Hepatocyte (in vitro differentiated cells): ENCODE measurements at regions not wholly inside any gene's neighbourhood (a gene's known extent, or its start where the extent isn't known, plus 50 kb on each side); places are given as distances from the start of the nearest gene placed in this dataset.
A peak's percentile ranks its signal among the peaks of the same experiment; 100 is the strongest.

Experiments used
- DNase-seq: peaks from one replicate; pipeline ENCODE4 v3.0.0-alpha.2; 2016; ENCODE audit warnings: low spot score
- H2AFZ ChIP-seq: fragments of 200-600 bp; sonication (generic); 2 replicates; pipeline ENCODE4 v1.6.0; 2016; ENCODE audit warnings: antibody characterized with exemption, mild to moderate bottlenecking
- H3K27ac ChIP-seq: fragments of 200-600 bp; sonication (generic); 2 replicates; pipeline ENCODE4 v1.5.1; 2016; ENCODE audit warnings: mild to moderate bottlenecking
- H3K27me3 ChIP-seq: fragments of 200-600 bp; sonication (generic); 2 replicates; pipeline ENCODE4 v1.6.1; 2016
- H3K36me3 ChIP-seq: fragments of 200-600 bp; sonication (generic); replicated peaks from 2 replicates; pipeline ENCODE4 v1.5.1; 2016; ENCODE audit warnings: low read depth; ENCODE audit not compliant: insufficient read depth
- H3K4me1 ChIP-seq: fragments of 200-600 bp; sonication (generic); 2 replicates; pipeline ENCODE4 v1.5.1; 2016; ENCODE audit warnings: mild to moderate bottlenecking, moderate library complexity; ENCODE audit not compliant: insufficient read depth
- H3K4me2 ChIP-seq: fragments of 200-600 bp; sonication (generic); 2 replicates; pipeline ENCODE4 v1.6.0; 2016
- H3K4me3 ChIP-seq: fragments of 200-600 bp; sonication (generic); 2 replicates; pipeline ENCODE4 v1.5.1; 2016; ENCODE audit warnings: mild to moderate bottlenecking
- H3K79me2 ChIP-seq: fragments of 200-600 bp; sonication (generic); 2 replicates; pipeline ENCODE4 v1.6.0; 2017; ENCODE audit warnings: mild to moderate bottlenecking
- H3K9me2 ChIP-seq: fragments of 200-600 bp; sonication (generic); replicated peaks from 2 replicates; pipeline ENCODE4 v1.6.0; 2017; ENCODE audit warnings: mild to moderate bottlenecking; ENCODE audit not compliant: insufficient read depth
- H3K9me3 ChIP-seq: fragments of 200-600 bp; sonication (generic); 2 replicates; pipeline ENCODE4 v1.5.1; 2016; ENCODE audit warnings: low read depth, mild to moderate bottlenecking
- H4K20me1 ChIP-seq: fragments of 200-600 bp; sonication (generic); 2 replicates; pipeline ENCODE4 v1.6.0; 2016; ENCODE audit warnings: mild to moderate bottlenecking; ENCODE audit not compliant: insufficient read depth, poor library complexity, severe bottlenecking
- EZH2 ChIP-seq: fragments of 200-600 bp; sonication (generic); IDR thresholded peaks from 2 replicates; pipeline ENCODE4 v1.6.1; 2016; ENCODE audit warnings: antibody characterized with exemption, mild to moderate bottlenecking, borderline replicate concordance
- EZH2phosphoT487 ChIP-seq: fragments of 200-600 bp; sonication (generic); IDR thresholded peaks from one replicate; pipeline ENCODE4 v1.6.1; 2018; ENCODE audit warnings: antibody characterized with exemption, mild to moderate bottlenecking, low read depth, moderate library complexity; ENCODE audit not compliant: unreplicated experiment, severe bottlenecking
- WGBS: methylation state at CpG from one replicate; pipeline ENCODE4 v1.1.6; 2016; ENCODE audit warnings: low lambda C conversion rate; ENCODE audit errors: missing lambda C conversion rate; 5-methylcytosine and 5-hydroxymethylcytosine counted together
- TF ChIP-seq, protein P1 (sequence below): fragments of 200-600 bp; sonication (generic); IDR thresholded peaks from 2 replicates; pipeline ENCODE4 v1.5.1; 2016; ENCODE audit warnings: antibody characterized with exemption, mild to moderate bottlenecking; ENCODE audit not compliant: poor library complexity

DNA sequence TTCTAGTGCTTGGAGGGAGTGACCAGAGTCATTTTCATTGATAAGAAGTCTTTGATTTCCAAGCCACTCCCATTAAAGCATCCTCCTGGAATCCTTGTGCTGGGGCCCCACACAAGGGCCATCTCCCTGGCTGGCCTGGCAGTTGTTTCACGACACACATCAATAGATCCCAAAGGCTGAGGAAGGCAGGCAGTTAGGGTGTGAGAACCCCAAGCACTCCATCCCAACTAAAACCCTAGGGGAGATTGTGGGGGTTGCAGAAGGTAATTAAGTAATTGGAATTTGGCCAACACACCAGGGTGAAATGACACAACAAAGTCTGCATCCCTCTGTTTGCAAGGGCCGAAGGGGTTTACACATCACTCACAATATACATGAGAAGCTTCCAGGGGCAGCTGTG, 578.1 kb upstream of the SYT4 start:
- H3K9me2 ChIP-seq, result no peaks in the 10 kb centered on the region
- H3K4me3 ChIP-seq, result no peak overlapping the region
- no peaks in the 10 kb centered on the region for H3K27me3 ChIP-seq
- no peaks in the 10 kb centered on the region for H4K20me1 ChIP-seq
- no peaks in the 10 kb centered on the region for H3K79me2 ChIP-seq
- no peaks in the 10 kb centered on the region for H3K4me1 ChIP-seq
- TF ChIP-seq EZH2 (no peak), EZH2phosphoT487 (no peak)
- TF ChIP-seq, protein P1, sequence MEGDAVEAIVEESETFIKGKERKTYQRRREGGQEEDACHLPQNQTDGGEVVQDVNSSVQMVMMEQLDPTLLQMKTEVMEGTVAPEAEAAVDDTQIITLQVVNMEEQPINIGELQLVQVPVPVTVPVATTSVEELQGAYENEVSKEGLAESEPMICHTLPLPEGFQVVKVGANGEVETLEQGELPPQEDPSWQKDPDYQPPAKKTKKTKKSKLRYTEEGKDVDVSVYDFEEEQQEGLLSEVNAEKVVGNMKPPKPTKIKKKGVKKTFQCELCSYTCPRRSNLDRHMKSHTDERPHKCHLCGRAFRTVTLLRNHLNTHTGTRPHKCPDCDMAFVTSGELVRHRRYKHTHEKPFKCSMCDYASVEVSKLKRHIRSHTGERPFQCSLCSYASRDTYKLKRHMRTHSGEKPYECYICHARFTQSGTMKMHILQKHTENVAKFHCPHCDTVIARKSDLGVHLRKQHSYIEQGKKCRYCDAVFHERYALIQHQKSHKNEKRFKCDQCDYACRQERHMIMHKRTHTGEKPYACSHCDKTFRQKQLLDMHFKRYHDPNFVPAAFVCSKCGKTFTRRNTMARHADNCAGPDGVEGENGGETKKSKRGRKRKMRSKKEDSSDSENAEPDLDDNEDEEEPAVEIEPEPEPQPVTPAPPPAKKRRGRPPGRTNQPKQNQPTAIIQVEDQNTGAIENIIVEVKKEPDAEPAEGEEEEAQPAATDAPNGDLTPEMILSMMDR, result no peak
- 68% methylated on average over 2 of the region's 2 CpGs for WGBS
- H3K4me2 ChIP-seq, result no peak overlapping the region
- no peak for DNase-seq
- no peaks in the 10 kb centered on the region for H3K36me3 ChIP-seq
- H3K27ac ChIP-seq, result no peak overlapping the region
- H2AFZ ChIP-seq, result no peak overlapping the region
- H3K9me3 ChIP-seq, result no peaks in the 10 kb centered on the region

DNA sequence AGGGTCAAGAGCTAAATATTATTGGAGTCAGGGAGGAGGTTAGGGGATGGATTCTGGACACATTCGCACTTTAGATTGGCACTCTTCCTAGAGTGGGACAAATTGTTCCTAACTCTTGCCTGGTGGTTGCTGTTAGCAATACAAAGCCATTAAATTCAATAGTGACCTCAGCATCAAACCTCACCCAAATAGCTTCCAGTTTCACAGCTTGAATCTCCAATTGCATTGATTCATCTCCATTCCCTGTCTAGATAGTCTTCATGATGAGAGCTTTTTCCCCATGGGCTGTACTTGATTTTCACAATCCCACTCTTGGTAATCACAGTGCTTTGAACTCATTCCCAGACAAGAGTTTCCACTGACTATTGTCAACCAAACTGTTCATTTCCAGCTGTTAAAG, 585.9 kb upstream of the SYT4 start:
- H3K4me2 ChIP-seq, result no peak overlapping the region
- H3K27ac ChIP-seq, result peak overlapping the region; percentile 2
- no peaks in the 10 kb centered on the region for H3K4me1 ChIP-seq
- TF ChIP-seq EZH2, result no peak
- no peak for TF ChIP-seq EZH2phosphoT487
- TF ChIP-seq, protein P1, result no peak
- no peaks in the 10 kb centered on the region for H3K9me3 ChIP-seq
- no peaks in the 10 kb centered on the region for H3K27me3 ChIP-seq
- H2AFZ ChIP-seq, result no peak overlapping the region
- no peaks in the 10 kb centered on the region for H3K79me2 ChIP-seq
- H3K36me3 ChIP-seq, result no peaks in the 10 kb centered on the region
- 82% methylated on average over 1 of the region's 1 CpG for WGBS
- H3K9me2 ChIP-seq, result no peaks in the 10 kb centered on the region
- H3K4me3 ChIP-seq, result no peak overlapping the region
- H4K20me1 ChIP-seq, result no peaks in the 10 kb centered on the region
- no peak for DNase-seq

DNA sequence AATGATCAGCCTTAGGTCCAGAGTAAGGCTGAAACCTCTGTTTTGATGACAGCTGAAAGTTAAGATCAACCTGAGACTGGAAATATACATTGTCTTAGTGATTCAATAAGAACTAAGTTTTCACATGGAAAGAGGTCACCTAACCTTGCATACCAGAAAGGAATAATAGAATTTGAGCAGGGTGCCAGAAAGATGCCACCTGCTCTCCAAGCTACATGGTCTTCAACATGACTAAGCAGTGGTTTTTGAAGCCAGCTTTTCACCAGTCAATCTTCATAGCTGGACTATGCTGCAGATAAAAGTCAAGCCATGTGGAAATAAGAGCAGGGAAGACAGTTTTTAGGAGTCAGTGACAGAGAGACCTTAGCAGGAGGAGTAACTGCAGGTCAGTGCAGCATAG, 589.4 kb upstream of the SYT4 start:
- Histone ChIP-seq H4K20me1 (no peaks in the 10 kb centered on the region), H2AFZ (no peak overlapping the region), H3K36me3 (no peaks in the 10 kb centered on the region), H3K4me3 (no peak overlapping the region), H3K4me2 (no peak overlapping the region), H3K4me1 (peaks cover 9% of the 10 kb centered on the region), H3K79me2 (no peaks in the 10 kb centered on the region), H3K27ac (no peak overlapping the region), H3K9me2 (no peaks in the 10 kb centered on the region), H3K27me3 (no peaks in the 10 kb centered on the region), H3K9me3 (no peaks in the 10 kb centered on the region)
- TF ChIP-seq EZH2, result no peak
- TF ChIP-seq EZH2phosphoT487, result no peak
- TF ChIP-seq, protein P1, result no peak
- DNase-seq, result no peak

DNA sequence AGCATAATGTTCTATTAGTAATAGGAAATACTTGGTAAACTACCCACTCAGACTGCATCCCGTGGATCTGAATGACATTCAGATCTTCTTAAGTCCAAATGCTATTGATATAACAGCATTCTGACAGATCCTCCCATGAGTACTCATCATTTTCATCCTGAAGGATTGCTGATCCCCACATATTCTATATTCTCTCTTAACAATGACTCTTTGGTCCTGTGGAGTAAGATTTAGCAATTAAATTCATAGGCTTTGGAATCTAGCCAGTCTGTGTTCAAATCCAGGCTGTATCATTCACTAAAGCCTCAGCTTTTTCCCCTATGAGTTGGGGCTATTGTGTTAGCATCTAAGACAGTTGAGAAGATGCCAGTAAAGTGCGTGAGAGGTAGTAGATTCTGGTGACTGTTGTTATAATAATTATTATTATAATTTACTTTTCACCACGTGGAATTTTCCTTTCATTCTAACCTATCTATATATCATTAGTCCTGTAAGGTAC, 591.3 kb upstream of the SYT4 start:
- no peaks in the 10 kb centered on the region for H3K9me3 ChIP-seq
- H3K36me3 ChIP-seq, result no peaks in the 10 kb centered on the region
- no peak overlapping the region for H3K27ac ChIP-seq
- no peak overlapping the region for H3K4me2 ChIP-seq
- DNase-seq, result no peak
- H3K9me2 ChIP-seq, result no peaks in the 10 kb centered on the region
- H2AFZ ChIP-seq, result no peak overlapping the region
- H3K4me1 ChIP-seq, result peaks cover 9% of the 10 kb centered on the region
- WGBS, result 79% methylated on average over 3 of the region's 3 CpGs
- H3K27me3 ChIP-seq, result no peaks in the 10 kb centered on the region
- no peaks in the 10 kb centered on the region for H4K20me1 ChIP-seq
- no peak for TF ChIP-seq EZH2
- no peaks in the 10 kb centered on the region for H3K79me2 ChIP-seq
- no peak overlapping the region for H3K4me3 ChIP-seq
